Neural cell (in vitro differentiated cells): ENCODE measurements at regions not wholly inside any gene's neighbourhood (a gene's known extent, or its start where the extent isn't known, plus 50 kb on each side); places are given as distances from the start of the nearest gene placed in this dataset.

Source experiments
- H2AFZ ChIP-seq: fragments of 200-600, 300-800 bp; sonication (generic), shearing (Covaris generic); 2 replicates; pipeline ENCODE4 v1.6.0; 2014; ENCODE audit warnings: low read depth, mild to moderate bottlenecking, antibody characterized with exemption, low read length, moderate library complexity
- H3F3A ChIP-seq: fragments of 200-600 bp; shearing (Covaris generic); 2 replicates; pipeline ENCODE4 v1.6.1; 2016; ENCODE audit warnings: mild to moderate bottlenecking, moderate library complexity, mixed read lengths, antibody characterized with exemption, low read length; ENCODE audit not compliant: insufficient read depth, poor library complexity, severe bottlenecking
- H3K27ac ChIP-seq: fragments of 200-600, 300-800 bp; sonication (generic), shearing (Covaris generic); 2 replicates; pipeline ENCODE4 v1.5.1; 2014; ENCODE audit warnings: mild to moderate bottlenecking, low read length, moderate library complexity
- H3K27me3 ChIP-seq: fragments of 300-800, 200-600 bp; sonication (generic), shearing (Covaris generic); 2 replicates; pipeline ENCODE4 v1.6.0; 2014; ENCODE audit warnings: mild to moderate bottlenecking, low read depth, low read length, moderate library complexity; ENCODE audit not compliant: insufficient read depth
- H3K36me3 ChIP-seq: fragments of 300-800, 200-600 bp; sonication (generic), shearing (Covaris generic); 2 replicates; pipeline ENCODE4 v1.5.1; 2014; ENCODE audit warnings: mild to moderate bottlenecking, antibody characterized with exemption, low read length, moderate library complexity; ENCODE audit not compliant: insufficient read depth
- H3K4me2 ChIP-seq: fragments of 300-800, 200-600 bp; sonication (generic), shearing (Covaris generic); 2 replicates; pipeline ENCODE4 v1.6.0; 2014; ENCODE audit warnings: mild to moderate bottlenecking, low read length
- H3K4me3 ChIP-seq: fragments of 300-800, 200-600 bp; sonication (generic), shearing (Covaris generic); 2 replicates; pipeline ENCODE4 v1.5.1; 2014; ENCODE audit warnings: mild to moderate bottlenecking, low read length, moderate library complexity
- H3K79me2 ChIP-seq: fragments of 200-600 bp; shearing (Covaris generic); replicated peaks from 2 replicates; pipeline ENCODE4 v1.6.0; 2014; ENCODE audit warnings: mild to moderate bottlenecking, low read length, moderate library complexity; ENCODE audit not compliant: insufficient read depth
- H3K9ac ChIP-seq: fragments of 300-800, 200-600 bp; sonication (generic), shearing (Covaris generic); 2 replicates; pipeline ENCODE4 v1.6.1; 2016; ENCODE audit warnings: mild to moderate bottlenecking, low read length, mixed read lengths
- H3K9me2 ChIP-seq: fragments of 200-600 bp; shearing (Covaris generic); 2 replicates; pipeline ENCODE4 v1.6.1; 2016; ENCODE audit warnings: mild to moderate bottlenecking, low read length, mixed read lengths; ENCODE audit not compliant: insufficient read depth
- H3K9me3 ChIP-seq: fragments of 200-600, 300-800 bp; sonication (generic), shearing (Covaris generic); 2 replicates; pipeline ENCODE4 v1.6.1; 2016; ENCODE audit warnings: mild to moderate bottlenecking, mixed run types, low read length, moderate library complexity, mixed read lengths
- H4K20me1 ChIP-seq: fragments of 200-600 bp; shearing (Covaris generic); 2 replicates; pipeline ENCODE4 v1.6.1; 2016; ENCODE audit warnings: mild to moderate bottlenecking, mixed run types; ENCODE audit not compliant: insufficient read depth
- EP300 ChIP-seq: fragments of 450-650 bp; conservative IDR thresholded peaks from 2 replicates; pipeline ENCODE4 v1.6.1; 2014; ENCODE audit warnings: antibody characterized with exemption, mild to moderate bottlenecking, moderate library complexity; ENCODE audit not compliant: poor library complexity, severe bottlenecking
- EZH2 ChIP-seq: fragments of 200-600, 300-800 bp; shearing (Covaris generic), sonication (generic); IDR thresholded peaks from 2 replicates; pipeline ENCODE4 v1.6.1; 2014; ENCODE audit warnings: antibody characterized with exemption, low read length, borderline replicate concordance, mild to moderate bottlenecking; ENCODE audit not compliant: insufficient read depth, poor library complexity, severe bottlenecking
- MXI1 ChIP-seq: fragments of 450-650 bp; conservative IDR thresholded peaks from 2 replicates; pipeline ENCODE4 v1.6.1; 2014; ENCODE audit warnings: antibody characterized with exemption, mild to moderate bottlenecking; ENCODE audit not compliant: poor library complexity, severe bottlenecking
- POLR2AphosphoS5 ChIP-seq: IDR thresholded peaks from 2 replicates; pipeline ENCODE4 v1.6.1; 2012
- RAD21 ChIP-seq: fragments of 450-650 bp; conservative IDR thresholded peaks from 2 replicates; pipeline ENCODE4 v1.6.1; 2014; ENCODE audit warnings: antibody characterized with exemption, mild to moderate bottlenecking, moderate library complexity
- SMC3 ChIP-seq: fragments of 450-650 bp; conservative IDR thresholded peaks from 2 replicates; pipeline ENCODE4 v1.6.1; 2014; ENCODE audit warnings: antibody characterized with exemption, mild to moderate bottlenecking, moderate library complexity; ENCODE audit not compliant: poor library complexity
- TAF1 ChIP-seq: IDR thresholded peaks from 2 replicates; pipeline ENCODE4 v1.6.1; 2012; ENCODE audit warnings: low read depth
- TF ChIP-seq, protein P1 (sequence below): IDR thresholded peaks from 2 replicates; pipeline ENCODE4 v1.6.1; 2012; ENCODE audit warnings: borderline replicate concordance
- TF ChIP-seq, protein P2 (sequence below): fragments of 450-650 bp; IDR thresholded peaks from 2 replicates; pipeline ENCODE4 v1.5.1; 2014; ENCODE audit warnings: antibody characterized with exemption, mild to moderate bottlenecking, moderate library complexity; ENCODE audit not compliant: poor library complexity, severe bottlenecking

DNA sequence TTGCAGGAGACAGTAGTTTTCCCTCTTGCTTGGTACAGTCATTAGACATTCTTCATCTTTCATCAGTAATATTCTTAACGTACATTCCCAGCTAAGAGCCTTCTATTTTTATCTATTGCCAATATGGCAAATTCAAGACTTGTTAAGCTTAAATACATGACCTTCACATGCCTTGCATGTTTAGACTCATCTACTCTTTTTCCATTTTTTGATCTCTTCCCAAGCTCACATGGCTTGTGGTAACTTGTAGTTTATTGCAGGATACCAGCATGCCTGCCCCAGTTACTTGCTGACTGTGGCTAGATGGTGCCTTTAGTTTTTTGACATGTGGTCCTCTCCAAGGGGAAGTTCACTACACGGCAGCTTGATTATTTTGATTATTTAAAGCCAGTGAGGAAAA is 729.0 kb downstream of the SLC6A15 start:
- no peak overlapping the region for H2AFZ ChIP-seq

GRCh38 chr12:84174115-84174514 is 738.5 kb downstream of the SLC6A15 start:
- H3K79me2 ChIP-seq: no peaks in the 10 kb centered on the region
- H3K27ac ChIP-seq: no peak overlapping the region
- H3K27me3 ChIP-seq: no peaks in the 10 kb centered on the region
- no peak for TF ChIP-seq SMC3
- TF ChIP-seq EZH2: no peak
- no peak for TF ChIP-seq EP300
- TF ChIP-seq POLR2AphosphoS5: no peak
- no peak for TF ChIP-seq RAD21
- TF ChIP-seq, protein P1, sequence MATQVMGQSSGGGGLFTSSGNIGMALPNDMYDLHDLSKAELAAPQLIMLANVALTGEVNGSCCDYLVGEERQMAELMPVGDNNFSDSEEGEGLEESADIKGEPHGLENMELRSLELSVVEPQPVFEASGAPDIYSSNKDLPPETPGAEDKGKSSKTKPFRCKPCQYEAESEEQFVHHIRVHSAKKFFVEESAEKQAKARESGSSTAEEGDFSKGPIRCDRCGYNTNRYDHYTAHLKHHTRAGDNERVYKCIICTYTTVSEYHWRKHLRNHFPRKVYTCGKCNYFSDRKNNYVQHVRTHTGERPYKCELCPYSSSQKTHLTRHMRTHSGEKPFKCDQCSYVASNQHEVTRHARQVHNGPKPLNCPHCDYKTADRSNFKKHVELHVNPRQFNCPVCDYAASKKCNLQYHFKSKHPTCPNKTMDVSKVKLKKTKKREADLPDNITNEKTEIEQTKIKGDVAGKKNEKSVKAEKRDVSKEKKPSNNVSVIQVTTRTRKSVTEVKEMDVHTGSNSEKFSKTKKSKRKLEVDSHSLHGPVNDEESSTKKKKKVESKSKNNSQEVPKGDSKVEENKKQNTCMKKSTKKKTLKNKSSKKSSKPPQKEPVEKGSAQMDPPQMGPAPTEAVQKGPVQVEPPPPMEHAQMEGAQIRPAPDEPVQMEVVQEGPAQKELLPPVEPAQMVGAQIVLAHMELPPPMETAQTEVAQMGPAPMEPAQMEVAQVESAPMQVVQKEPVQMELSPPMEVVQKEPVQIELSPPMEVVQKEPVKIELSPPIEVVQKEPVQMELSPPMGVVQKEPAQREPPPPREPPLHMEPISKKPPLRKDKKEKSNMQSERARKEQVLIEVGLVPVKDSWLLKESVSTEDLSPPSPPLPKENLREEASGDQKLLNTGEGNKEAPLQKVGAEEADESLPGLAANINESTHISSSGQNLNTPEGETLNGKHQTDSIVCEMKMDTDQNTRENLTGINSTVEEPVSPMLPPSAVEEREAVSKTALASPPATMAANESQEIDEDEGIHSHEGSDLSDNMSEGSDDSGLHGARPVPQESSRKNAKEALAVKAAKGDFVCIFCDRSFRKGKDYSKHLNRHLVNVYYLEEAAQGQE: no peak
- no peak for TF ChIP-seq MXI1
- TF ChIP-seq, protein P2, sequence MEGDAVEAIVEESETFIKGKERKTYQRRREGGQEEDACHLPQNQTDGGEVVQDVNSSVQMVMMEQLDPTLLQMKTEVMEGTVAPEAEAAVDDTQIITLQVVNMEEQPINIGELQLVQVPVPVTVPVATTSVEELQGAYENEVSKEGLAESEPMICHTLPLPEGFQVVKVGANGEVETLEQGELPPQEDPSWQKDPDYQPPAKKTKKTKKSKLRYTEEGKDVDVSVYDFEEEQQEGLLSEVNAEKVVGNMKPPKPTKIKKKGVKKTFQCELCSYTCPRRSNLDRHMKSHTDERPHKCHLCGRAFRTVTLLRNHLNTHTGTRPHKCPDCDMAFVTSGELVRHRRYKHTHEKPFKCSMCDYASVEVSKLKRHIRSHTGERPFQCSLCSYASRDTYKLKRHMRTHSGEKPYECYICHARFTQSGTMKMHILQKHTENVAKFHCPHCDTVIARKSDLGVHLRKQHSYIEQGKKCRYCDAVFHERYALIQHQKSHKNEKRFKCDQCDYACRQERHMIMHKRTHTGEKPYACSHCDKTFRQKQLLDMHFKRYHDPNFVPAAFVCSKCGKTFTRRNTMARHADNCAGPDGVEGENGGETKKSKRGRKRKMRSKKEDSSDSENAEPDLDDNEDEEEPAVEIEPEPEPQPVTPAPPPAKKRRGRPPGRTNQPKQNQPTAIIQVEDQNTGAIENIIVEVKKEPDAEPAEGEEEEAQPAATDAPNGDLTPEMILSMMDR: no peak
- no peak for TF ChIP-seq TAF1
- no peaks in the 10 kb centered on the region for H3K9me3 ChIP-seq
- no peaks in the 10 kb centered on the region for H3K36me3 ChIP-seq
- no peak overlapping the region for H2AFZ ChIP-seq
- no peak overlapping the region for H3K4me2 ChIP-seq
- H4K20me1 ChIP-seq: no peaks in the 10 kb centered on the region
- no peaks in the 10 kb centered on the region for H3K9me2 ChIP-seq
- no peaks in the 10 kb centered on the region for H3F3A ChIP-seq
- H3K4me3 ChIP-seq: no peak overlapping the region
- H3K9ac ChIP-seq: no peak overlapping the region

More for the DNA sequence above, 729.0 kb downstream of the SLC6A15 start:
- H3K36me3 ChIP-seq: no peaks in the 10 kb centered on the region
- H3K4me3 ChIP-seq: no peak overlapping the region
- H3K9ac ChIP-seq: no peak overlapping the region
- no peaks in the 10 kb centered on the region for H4K20me1 ChIP-seq
- H3F3A ChIP-seq: no peaks in the 10 kb centered on the region
- H3K4me2 ChIP-seq: no peak overlapping the region
- no peaks in the 10 kb centered on the region for H3K9me3 ChIP-seq
- H3K9me2 ChIP-seq: no peaks in the 10 kb centered on the region
- no peak overlapping the region for H3K27ac ChIP-seq
- no peak for TF ChIP-seq MXI1
- no peak for TF ChIP-seq POLR2AphosphoS5
- TF ChIP-seq EP300: no peak
- no peak for TF ChIP-seq EZH2
- TF ChIP-seq, protein P2: no peak
- no peak for TF ChIP-seq TAF1
- TF ChIP-seq, protein P1: no peak
- no peak for TF ChIP-seq SMC3
- TF ChIP-seq RAD21: no peak
- no peaks in the 10 kb centered on the region for H3K79me2 ChIP-seq
- H3K27me3 ChIP-seq: no peaks in the 10 kb centered on the region
